ENCODE measurements at regions not wholly inside any gene's neighbourhood (a gene's known extent, or its start where the extent isn't known, plus 50 kb on each side); places are given as distances from the start of the nearest gene placed in this dataset.

DNA sequence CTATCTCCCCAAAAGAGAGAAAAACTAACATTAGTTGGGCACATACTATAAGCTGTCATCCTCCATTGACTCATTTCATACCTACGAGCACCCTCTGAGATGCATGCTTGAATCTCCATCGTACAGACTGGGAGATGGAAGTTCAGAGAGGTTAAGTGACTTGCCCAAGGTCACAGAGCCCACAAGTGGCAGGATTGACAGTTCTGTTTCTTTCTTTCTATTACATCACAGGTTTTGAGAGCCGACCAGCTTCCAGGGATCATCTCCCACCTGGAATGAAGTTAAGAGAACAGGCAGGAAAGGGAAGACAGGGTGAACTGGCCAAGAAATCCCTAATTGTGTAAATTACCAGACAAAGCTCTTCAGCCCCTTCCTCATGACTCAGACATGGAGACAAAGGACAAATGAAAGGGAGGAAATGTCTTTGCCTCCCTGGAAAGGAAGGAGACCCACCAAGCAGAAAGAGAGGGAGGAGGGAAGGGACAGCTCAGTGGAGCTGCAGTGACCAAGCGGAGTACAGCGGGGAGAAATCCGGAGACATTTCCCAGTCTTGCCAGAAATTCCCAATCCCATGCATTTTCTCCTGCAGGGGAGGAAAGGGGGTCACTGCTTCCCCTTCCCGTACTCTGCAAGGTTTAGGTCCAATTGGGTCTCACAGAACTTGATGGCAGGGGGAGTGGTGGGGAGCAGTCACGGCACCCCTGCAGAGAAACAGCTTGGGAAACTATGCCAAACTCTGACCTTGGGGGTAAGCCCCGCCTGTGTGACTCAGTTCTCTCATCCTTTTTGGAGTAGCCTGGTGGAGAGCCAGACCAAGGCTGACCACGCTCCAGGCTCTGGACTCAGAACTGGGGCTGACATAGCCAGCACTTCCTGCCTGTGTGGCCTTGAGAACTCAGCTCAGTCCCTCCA, 154.3 kb downstream of the ANKRD60 start:
- TF ChIP-seq, protein P1, sequence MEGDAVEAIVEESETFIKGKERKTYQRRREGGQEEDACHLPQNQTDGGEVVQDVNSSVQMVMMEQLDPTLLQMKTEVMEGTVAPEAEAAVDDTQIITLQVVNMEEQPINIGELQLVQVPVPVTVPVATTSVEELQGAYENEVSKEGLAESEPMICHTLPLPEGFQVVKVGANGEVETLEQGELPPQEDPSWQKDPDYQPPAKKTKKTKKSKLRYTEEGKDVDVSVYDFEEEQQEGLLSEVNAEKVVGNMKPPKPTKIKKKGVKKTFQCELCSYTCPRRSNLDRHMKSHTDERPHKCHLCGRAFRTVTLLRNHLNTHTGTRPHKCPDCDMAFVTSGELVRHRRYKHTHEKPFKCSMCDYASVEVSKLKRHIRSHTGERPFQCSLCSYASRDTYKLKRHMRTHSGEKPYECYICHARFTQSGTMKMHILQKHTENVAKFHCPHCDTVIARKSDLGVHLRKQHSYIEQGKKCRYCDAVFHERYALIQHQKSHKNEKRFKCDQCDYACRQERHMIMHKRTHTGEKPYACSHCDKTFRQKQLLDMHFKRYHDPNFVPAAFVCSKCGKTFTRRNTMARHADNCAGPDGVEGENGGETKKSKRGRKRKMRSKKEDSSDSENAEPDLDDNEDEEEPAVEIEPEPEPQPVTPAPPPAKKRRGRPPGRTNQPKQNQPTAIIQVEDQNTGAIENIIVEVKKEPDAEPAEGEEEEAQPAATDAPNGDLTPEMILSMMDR (IDR thresholded peaks at IDR 0.05), result no peak
- TF ChIP-seq RFX5 (IDR thresholded peaks at IDR 0.05) (no peak), HDAC2 (IDR thresholded peaks at IDR 0.05) (no peak)

All from A549 (cell line).